Osteoblast (primary cell): ENCODE measurements at regions not wholly inside any gene's neighbourhood (a gene's known extent, or its start where the extent isn't known, plus 50 kb on each side); places are given as distances from the start of the nearest gene placed in this dataset.

Experiments
- DNase-seq: peaks from one replicate; pipeline ENCODE4 v3.0.0; 2011; ENCODE audit warnings: low spot score, mixed read lengths; ENCODE audit not compliant: insufficient read length; ENCODE audit errors: missing footprints
- H2AFZ ChIP-seq: 2 replicates; pipeline ENCODE4 v1.6.0; 2011; ENCODE audit warnings: mild to moderate bottlenecking, low read length
- H3K27ac ChIP-seq: 2 replicates; pipeline ENCODE4 v1.5.1; 2011; ENCODE audit warnings: mild to moderate bottlenecking, low read depth, low read length, moderate library complexity
- H3K27me3 ChIP-seq: 2 replicates; pipeline ENCODE4 v1.6.0; 2012; ENCODE audit warnings: mild to moderate bottlenecking, control low read depth, inconsistent platforms, low read length, moderate library complexity; ENCODE audit not compliant: insufficient read depth
- H3K36me3 ChIP-seq: 2 replicates; pipeline ENCODE4 v1.5.1; 2011; ENCODE audit warnings: mild to moderate bottlenecking, low read length, control low read depth, moderate library complexity; ENCODE audit not compliant: insufficient read depth
- H3K4me1 ChIP-seq: 2 replicates; pipeline ENCODE4 v1.5.1; 2011; ENCODE audit warnings: mild to moderate bottlenecking, low read length, control low read depth, moderate library complexity; ENCODE audit not compliant: insufficient read depth
- H3K4me2 ChIP-seq: 2 replicates; pipeline ENCODE4 v1.6.0; 2011; ENCODE audit warnings: mild to moderate bottlenecking, low read length; ENCODE audit not compliant: insufficient read depth
- H3K4me3 ChIP-seq: fragments of 200-600 bp; sonication (generic); 3 replicates; pipeline ENCODE4 v1.5.1; 2012; ENCODE audit warnings: mild to moderate bottlenecking, low read length, inconsistent platforms; ENCODE audit not compliant: insufficient read depth
- H3K79me2 ChIP-seq: 2 replicates; pipeline ENCODE4 v1.6.0; 2012; ENCODE audit warnings: mild to moderate bottlenecking, low read length, control low read depth, inconsistent platforms; ENCODE audit not compliant: insufficient read depth
- H3K9me3 ChIP-seq: 2 replicates; pipeline ENCODE4 v1.5.1; 2011; ENCODE audit warnings: low read depth, low read length, control low read depth
- H4K20me1 ChIP-seq: 2 replicates; pipeline ENCODE4 v1.6.0; 2012; ENCODE audit warnings: mild to moderate bottlenecking, low read length, control low read depth; ENCODE audit not compliant: insufficient read depth
- CTCF ChIP-seq: IDR thresholded peaks from 2 replicates; pipeline ENCODE4 v1.5.1; 2011; ENCODE audit warnings: mild to moderate bottlenecking, low read depth, low read length, moderate library complexity; ENCODE audit errors: extremely low read depth

GRCh38 chr14:97377550-97377949, 580.4 kb downstream of the VRK1 start:
- DNase-seq, result no peak

GRCh38 chr14:97379091-97379531, 581.9 kb downstream of the VRK1 start:
- no peak for TF ChIP-seq CTCF
- Histone ChIP-seq H2AFZ (no peak overlapping the region), H3K27ac (no peak overlapping the region), H3K4me3 (no peak overlapping the region), H3K27me3 (no peaks in the 10 kb centered on the region), H3K9me3 (no peaks in the 10 kb centered on the region), H3K36me3 (no peaks in the 10 kb centered on the region), H3K4me1 (no peaks in the 10 kb centered on the region), H3K4me2 (no peak overlapping the region), H3K79me2 (no peaks in the 10 kb centered on the region), H4K20me1 (no peaks in the 10 kb centered on the region)
- DNase-seq, result no peak

More at GRCh38 chr14:97377550-97377949, 580.4 kb downstream of the VRK1 start:
- no peaks in the 10 kb centered on the region for H3K4me1 ChIP-seq
- no peaks in the 10 kb centered on the region for H3K9me3 ChIP-seq
- no peaks in the 10 kb centered on the region for H3K27me3 ChIP-seq
- no peak for TF ChIP-seq CTCF
- H3K36me3 ChIP-seq, result no peaks in the 10 kb centered on the region
- H3K4me3 ChIP-seq, result no peak overlapping the region
- no peaks in the 10 kb centered on the region for H4K20me1 ChIP-seq
- H2AFZ ChIP-seq, result no peak overlapping the region
- no peaks in the 10 kb centered on the region for H3K79me2 ChIP-seq
- no peak overlapping the region for H3K4me2 ChIP-seq
- no peak overlapping the region for H3K27ac ChIP-seq

- H3K4me2 ChIP-seq, result no peak overlapping the region
- no peaks in the 10 kb centered on the region for H3K9me3 ChIP-seq
- TF ChIP-seq CTCF, result no peak
- no peak overlapping the region for H2AFZ ChIP-seq
- H3K36me3 ChIP-seq, result no peaks in the 10 kb centered on the region
- H3K79me2 ChIP-seq, result no peaks in the 10 kb centered on the region
- H3K27me3 ChIP-seq, result no peaks in the 10 kb centered on the region
- H3K4me1 ChIP-seq, result no peaks in the 10 kb centered on the region
- no peak for DNase-seq
- H3K27ac ChIP-seq, result no peak overlapping the region
- no peaks in the 10 kb centered on the region for H4K20me1 ChIP-seq
- no peak overlapping the region for H3K4me3 ChIP-seq
These were observed 583.4 kb downstream of the VRK1 start for GRCh38 chr14:97380539-97380941.

- no peak for TF ChIP-seq CTCF
These were observed 584.1 kb downstream of the VRK1 start for GRCh38 chr14:97381309-97381708.

More at GRCh38 chr14:97381309-97381708, 584.1 kb downstream of the VRK1 start:
- no peak overlapping the region for H3K27ac ChIP-seq
- no peaks in the 10 kb centered on the region for H3K36me3 ChIP-seq
- no peaks in the 10 kb centered on the region for H4K20me1 ChIP-seq
- H2AFZ ChIP-seq, result no peak overlapping the region
- no peaks in the 10 kb centered on the region for H3K27me3 ChIP-seq
- H3K4me2 ChIP-seq, result no peak overlapping the region
- no peaks in the 10 kb centered on the region for H3K9me3 ChIP-seq
- DNase-seq, result no peak
- no peaks in the 10 kb centered on the region for H3K4me1 ChIP-seq
- H3K79me2 ChIP-seq, result no peaks in the 10 kb centered on the region
- H3K4me3 ChIP-seq, result no peak overlapping the region
